Tibial nerve (tissue), 4 donors: ENCODE measurements at regions not wholly inside any gene's neighbourhood (a gene's known extent, or its start where the extent isn't known, plus 50 kb on each side); places are given as distances from the start of the nearest gene placed in this dataset.
A peak's percentile ranks its signal among the peaks of the same experiment; 100 is the strongest.

ENCODE experiments used
- DNase-seq, 2 donors: peaks; one replicate each; pipeline ENCODE4 v3.0.0-alpha.2; 2019; ENCODE audit warnings: low spot score in 2 of 2
- H3K27ac ChIP-seq, 4 donors: fragments of 200-600 bp; sonication (generic) in 3 of 4; one replicate each; pipeline ENCODE4 v1.5.1; 2017 to 2019; ENCODE audit warnings: mild to moderate bottlenecking in 1 of 4
- H3K27me3 ChIP-seq, 2 donors: fragments of 200-600 bp; sonication (generic) in 1 of 2; one replicate each; pipeline versions ENCODE4 v1.5.1 to v1.6.0; 2017 to 2019
- H3K36me3 ChIP-seq, 3 donors: fragments of 200-600 bp; sonication (generic); one replicate each; pipeline ENCODE4 v1.5.1; 2018 to 2019
- H3K4me1 ChIP-seq, 4 donors: fragments of 200-600 bp; sonication (generic) in 3 of 4; one replicate each; pipeline ENCODE4 v1.5.1; 2017 to 2019
- H3K4me3 ChIP-seq, 4 donors: fragments of 200-600 bp; sonication (generic) in 3 of 4; one replicate each; pipeline ENCODE4 v1.5.1; 2017 to 2019; ENCODE audit warnings: mild to moderate bottlenecking in 1 of 4, moderate library complexity in 1 of 4
- H3K9me3 ChIP-seq, 4 donors: fragments of 200-600 bp; sonication (generic) in 3 of 4; one replicate each; pipeline ENCODE4 v1.5.1; 2017 to 2019
- EP300 ChIP-seq, 2 donors: sonication (generic); formaldehyde crosslinking; IDR thresholded peaks; one replicate each; pipeline ENCODE4 v1.6.1; 2017; ENCODE audit warnings: antibody characterized with exemption in 2 of 2, mild to moderate bottlenecking in 1 of 2
- POLR2A ChIP-seq, 2 donors: fragments of 450-650 bp; IDR thresholded peaks; one replicate each; pipeline ENCODE4 v1.6.1; 2017; ENCODE audit warnings: antibody characterized with exemption in 2 of 2, mild to moderate bottlenecking in 2 of 2, moderate library complexity in 2 of 2
- WGBS, 2 donors: methylation state at CpG; one replicate each; pipeline ENCODE4 v1.1.5; 2018; 5-methylcytosine and 5-hydroxymethylcytosine counted together
- TF ChIP-seq, protein P1 (sequence below), 5 experiments: fragments of 200-600 bp in 3 of 5; fragments of 450-650 bp in 2 of 5; sonication (generic) in 3 of 5; IDR thresholded peaks; one replicate each; pipeline ENCODE4 v1.5.1; 2016 to 2019; ENCODE audit warnings: antibody characterized with exemption in 5 of 5, mild to moderate bottlenecking in 3 of 5, moderate library complexity in 2 of 5

DNA sequence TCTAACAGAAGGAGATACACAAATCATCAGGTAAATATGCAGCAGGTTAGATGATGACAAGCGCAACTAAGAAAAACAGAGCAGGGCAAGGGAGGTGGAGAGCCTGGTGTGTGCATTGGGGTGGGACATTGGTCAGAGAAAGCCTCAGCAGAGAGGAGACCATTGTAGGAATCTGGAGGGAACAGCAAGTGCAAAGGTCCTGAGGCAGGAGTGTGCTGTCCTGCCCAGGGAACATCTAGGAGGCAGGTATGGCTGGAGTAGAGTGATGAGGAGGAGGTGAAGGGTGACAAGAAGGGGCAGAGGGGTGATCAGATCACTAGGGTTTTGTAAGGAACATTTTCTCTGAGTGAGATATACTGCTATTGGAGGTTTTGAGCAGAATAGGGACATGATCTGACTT lies 90.1 kb downstream of the NCR2 start:
- TF ChIP-seq, protein P1, sequence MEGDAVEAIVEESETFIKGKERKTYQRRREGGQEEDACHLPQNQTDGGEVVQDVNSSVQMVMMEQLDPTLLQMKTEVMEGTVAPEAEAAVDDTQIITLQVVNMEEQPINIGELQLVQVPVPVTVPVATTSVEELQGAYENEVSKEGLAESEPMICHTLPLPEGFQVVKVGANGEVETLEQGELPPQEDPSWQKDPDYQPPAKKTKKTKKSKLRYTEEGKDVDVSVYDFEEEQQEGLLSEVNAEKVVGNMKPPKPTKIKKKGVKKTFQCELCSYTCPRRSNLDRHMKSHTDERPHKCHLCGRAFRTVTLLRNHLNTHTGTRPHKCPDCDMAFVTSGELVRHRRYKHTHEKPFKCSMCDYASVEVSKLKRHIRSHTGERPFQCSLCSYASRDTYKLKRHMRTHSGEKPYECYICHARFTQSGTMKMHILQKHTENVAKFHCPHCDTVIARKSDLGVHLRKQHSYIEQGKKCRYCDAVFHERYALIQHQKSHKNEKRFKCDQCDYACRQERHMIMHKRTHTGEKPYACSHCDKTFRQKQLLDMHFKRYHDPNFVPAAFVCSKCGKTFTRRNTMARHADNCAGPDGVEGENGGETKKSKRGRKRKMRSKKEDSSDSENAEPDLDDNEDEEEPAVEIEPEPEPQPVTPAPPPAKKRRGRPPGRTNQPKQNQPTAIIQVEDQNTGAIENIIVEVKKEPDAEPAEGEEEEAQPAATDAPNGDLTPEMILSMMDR (IDR thresholded peaks at IDR 0.05), result no peak
- TF ChIP-seq EP300 (IDR thresholded peaks at IDR 0.05) (no peak), POLR2A (IDR thresholded peaks at IDR 0.05) (no peak)
- 100% methylated on average over 1 of the region's 1 CpG for WGBS, 2 donors
- Histone ChIP-seq H3K4me1 (peaks cover 0 to 54% (median 36%) of the 10 kb centered on the region in 4 donors), H3K36me3 (no peaks in the 10 kb centered on the region), H3K4me3 (no peak overlapping the region), H3K27me3 (no peaks in the 10 kb centered on the region), H3K27ac (peak overlapping the region in 2 of 4 donors; percentile 90 to 92), H3K9me3 (no peaks in the 10 kb centered on the region)
- DNase-seq, result no peak

DNA sequence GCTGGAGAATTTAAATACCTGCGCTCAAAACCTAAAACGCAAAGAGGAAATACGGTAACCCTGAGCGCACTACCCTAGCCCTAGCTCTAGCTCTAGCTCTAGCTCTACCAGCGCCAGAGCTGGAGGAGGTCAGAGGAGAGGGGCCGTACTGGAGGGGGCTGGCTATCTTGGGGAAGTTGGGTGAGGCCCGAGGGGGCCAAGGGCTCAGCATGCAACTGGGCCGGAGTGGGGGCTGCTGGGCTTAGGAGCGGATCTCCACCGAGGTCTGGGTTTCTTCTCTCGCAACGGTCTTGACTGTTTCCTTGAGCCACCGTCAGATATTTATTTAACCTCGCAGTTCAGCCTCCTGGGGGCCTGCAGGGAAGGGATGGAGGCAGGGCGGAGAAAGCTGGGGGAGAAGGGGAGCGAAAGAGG lies 91.0 kb downstream of the NCR2 start:
- H3K4me1 ChIP-seq, result peaks cover 0 to 63% (median 43%) of the 10 kb centered on the region in 4 donors
- WGBS, 2 donors, result 22 to 23% methylated on average over 16 of the region's 16 CpGs

DNA sequence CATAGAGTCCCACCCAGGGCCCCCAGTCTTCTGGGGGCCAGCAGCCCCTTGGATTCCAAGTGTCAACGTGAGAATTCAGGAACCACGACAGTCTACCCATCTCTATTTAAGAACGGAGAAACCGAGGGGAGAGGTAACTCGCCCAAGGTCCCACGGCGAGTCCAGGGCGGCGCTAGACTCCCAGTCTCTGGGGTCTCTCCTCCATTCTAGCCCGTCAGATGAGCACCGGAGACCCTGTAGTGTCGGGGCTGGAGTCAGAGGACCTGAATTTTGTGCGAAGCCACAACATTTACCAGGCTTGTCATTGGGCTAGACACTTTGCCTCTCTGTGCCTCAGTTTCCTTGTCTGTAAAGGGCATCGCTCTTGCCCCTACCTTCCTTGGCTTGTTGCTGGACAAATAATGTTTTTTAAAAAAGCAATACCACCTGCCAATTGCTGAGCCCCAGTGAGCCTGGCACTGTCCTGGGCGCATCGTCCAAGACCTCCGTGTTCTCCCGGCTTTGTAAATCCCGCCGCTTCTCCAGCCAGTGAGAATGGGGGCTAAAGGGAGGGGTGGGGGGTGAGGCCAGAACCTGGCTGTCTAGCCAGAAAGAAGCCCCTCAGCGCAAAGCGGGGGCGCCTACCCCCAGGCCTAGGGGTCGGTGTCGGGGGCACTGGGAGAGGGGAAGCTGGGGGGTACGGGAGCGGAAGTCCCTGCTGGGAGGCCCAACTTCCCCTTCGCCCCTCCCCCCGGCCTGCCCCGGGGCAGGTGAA lies 91.7 kb downstream of the NCR2 start:
- 24 to 25% methylated on average over 27 of the region's 30 CpGs for WGBS, 2 donors
- Histone ChIP-seq H3K27ac (peak overlapping the region; percentile 63 to 92 (median 88)), H3K27me3 (no peaks in the 10 kb centered on the region), H3K36me3 (no peaks in the 10 kb centered on the region), H3K9me3 (no peaks in the 10 kb centered on the region), H3K4me1 (peaks cover 0 to 65% (median 43%) of the 10 kb centered on the region in 4 donors), H3K4me3 (peak overlapping the region; percentile 27 to 58 (median 48))
- TF ChIP-seq, protein P1 (IDR thresholded peaks at IDR 0.05), result no peak
- no peak for TF ChIP-seq EP300 (IDR thresholded peaks at IDR 0.05)
- TF ChIP-seq POLR2A (IDR thresholded peaks at IDR 0.05), result no peak
- peak in 1 of 2 donors; percentile 29 for DNase-seq

More for the DNA sequence above, 91.0 kb downstream of the NCR2 start:
- Histone ChIP-seq H3K27me3 (no peaks in the 10 kb centered on the region), H3K4me3 (peak overlapping the region in 1 of 4 donors; percentile 3), H3K36me3 (no peaks in the 10 kb centered on the region), H3K27ac (peak overlapping the region; percentile 5 to 92 (median 62)), H3K9me3 (no peaks in the 10 kb centered on the region)
- DNase-seq, result peak in 1 of 2 donors; percentile 29
- TF ChIP-seq, protein P1 (IDR thresholded peaks at IDR 0.05), result no peak
- TF ChIP-seq POLR2A (IDR thresholded peaks at IDR 0.05) (no peak), EP300 (IDR thresholded peaks at IDR 0.05) (no peak)

- TF ChIP-seq EP300 (IDR thresholded peaks at IDR 0.05) (peak in 1 of 2 donors; percentile 26), POLR2A (IDR thresholded peaks at IDR 0.05) (no peak)
- TF ChIP-seq, protein P1 (IDR thresholded peaks at IDR 0.05), result peak in 4 of 5 experiments; percentile 29 to 52 (median 40)
- Histone ChIP-seq H3K4me1 (peaks cover 0 to 65% (median 43%) of the 10 kb centered on the region in 4 donors), H3K4me3 (peak overlapping the region; percentile 27 to 58 (median 48)), H3K9me3 (no peaks in the 10 kb centered on the region), H3K27ac (peak overlapping the region; percentile 63 to 92 (median 88)), H3K36me3 (no peaks in the 10 kb centered on the region), H3K27me3 (no peaks in the 10 kb centered on the region)
- DNase-seq, result no peak
- 0 to 1% methylated on average over 6 to 28 of the region's 71 CpGs for WGBS, 2 donors
Observed at GRCh38 chr6:41427642-41428335, 92.4 kb downstream of the NCR2 start.
